Right lobe of liver (tissue), 4 donors: ENCODE measurements at regions not wholly inside any gene's neighbourhood (a gene's known extent, or its start where the extent isn't known, plus 50 kb on each side); places are given as distances from the start of the nearest gene placed in this dataset.

Source experiments
- POLR2A ChIP-seq: fragments of 450-650 bp; IDR thresholded peaks from one replicate; pipeline ENCODE4 v1.6.1; 2017; ENCODE audit warnings: antibody characterized with exemption, mild to moderate bottlenecking
- TF ChIP-seq, protein P1 (sequence below), 4 donors: fragments of 200-600 bp in 3 of 4; fragments of 450-650 bp in 1 of 4; IDR thresholded peaks; one replicate each; pipeline versions ENCODE4 v1.5.1 to v1.8.0; 2016 to 2022; ENCODE audit warnings: antibody characterized with exemption in 4 of 4, mild to moderate bottlenecking in 2 of 4
- donor health status: DM: no; HTN: no; CAD: no.
- donor health status: DM: no; HTN: no; CAD: no.
- donor health status: DM: no; HTN: yes; CAD: no.

DNA sequence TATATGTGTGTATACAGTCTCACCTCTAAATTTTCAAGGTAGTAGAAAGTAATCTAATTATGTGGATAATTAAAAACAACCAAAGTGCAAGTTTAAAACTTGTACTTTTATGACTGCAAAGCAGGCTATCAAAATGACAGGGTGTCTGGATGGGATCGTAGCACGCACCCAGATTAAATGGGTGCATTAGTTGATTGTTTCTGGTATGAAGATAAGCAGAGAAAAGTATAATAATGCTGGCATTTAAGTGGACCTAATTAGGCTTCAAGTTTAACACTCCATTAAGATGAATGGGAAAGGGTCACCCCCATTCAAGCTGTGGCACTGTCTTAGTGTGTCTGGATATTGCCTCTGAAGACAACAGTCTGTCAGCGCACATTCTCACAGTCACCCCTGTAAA, 124.6 kb upstream of the ZEB2 start:
- TF ChIP-seq, protein P1, sequence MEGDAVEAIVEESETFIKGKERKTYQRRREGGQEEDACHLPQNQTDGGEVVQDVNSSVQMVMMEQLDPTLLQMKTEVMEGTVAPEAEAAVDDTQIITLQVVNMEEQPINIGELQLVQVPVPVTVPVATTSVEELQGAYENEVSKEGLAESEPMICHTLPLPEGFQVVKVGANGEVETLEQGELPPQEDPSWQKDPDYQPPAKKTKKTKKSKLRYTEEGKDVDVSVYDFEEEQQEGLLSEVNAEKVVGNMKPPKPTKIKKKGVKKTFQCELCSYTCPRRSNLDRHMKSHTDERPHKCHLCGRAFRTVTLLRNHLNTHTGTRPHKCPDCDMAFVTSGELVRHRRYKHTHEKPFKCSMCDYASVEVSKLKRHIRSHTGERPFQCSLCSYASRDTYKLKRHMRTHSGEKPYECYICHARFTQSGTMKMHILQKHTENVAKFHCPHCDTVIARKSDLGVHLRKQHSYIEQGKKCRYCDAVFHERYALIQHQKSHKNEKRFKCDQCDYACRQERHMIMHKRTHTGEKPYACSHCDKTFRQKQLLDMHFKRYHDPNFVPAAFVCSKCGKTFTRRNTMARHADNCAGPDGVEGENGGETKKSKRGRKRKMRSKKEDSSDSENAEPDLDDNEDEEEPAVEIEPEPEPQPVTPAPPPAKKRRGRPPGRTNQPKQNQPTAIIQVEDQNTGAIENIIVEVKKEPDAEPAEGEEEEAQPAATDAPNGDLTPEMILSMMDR (IDR thresholded peaks at IDR 0.05) = no peak
- TF ChIP-seq POLR2A = no peak
